MCF 10A (cell line): ENCODE measurements at regions not wholly inside any gene's neighbourhood (a gene's known extent, or its start where the extent isn't known, plus 50 kb on each side); places are given as distances from the start of the nearest gene placed in this dataset.

Experiments used
- BruUV-seq: library from RNA; stranded (reverse); fragments of 400-500 nt; replicated peaks from 2 replicates; lab custom pipeline; 2021; lab: Mats Ljungman, UMichigan
- CTCF ChIA-PET: fragments of 300-600 bp; sonication (Branson Sonifier 250); formaldehyde crosslinking; extraction: SDS; loops from one replicate; lab custom pipeline; 2021; ENCODE audit warnings: antibody characterized with exemption, inconsistent platforms; lab: Yijun Ruan, JAX
- POLR2A ChIA-PET: fragments of 300-600, 350-650 bp; sonication (Branson Sonifier 250); formaldehyde crosslinking; extraction: SDS; loops from one replicate; lab custom pipeline; 2020; ENCODE audit warnings: antibody characterized with exemption, inconsistent platforms; lab: Yijun Ruan, JAX
- DNase-seq: peaks from one replicate; pipeline ENCODE4 v3.0.0-alpha.2; 2018; ENCODE audit not compliant: unreplicated experiment
- H3K27ac Mint-ChIP-seq: one replicate; pipeline ENCODE4 v1.8.0; 2022; ENCODE audit warnings: mild to moderate bottlenecking, low read depth, mixed read lengths; ENCODE audit not compliant: unreplicated experiment
- H3K27me3 Mint-ChIP-seq: one replicate; pipeline ENCODE4 v1.8.0; 2022; ENCODE audit warnings: mixed read lengths; ENCODE audit not compliant: insufficient read depth, unreplicated experiment
- H3K36me3 Mint-ChIP-seq: one replicate; pipeline ENCODE4 v1.8.0; 2022; ENCODE audit warnings: mild to moderate bottlenecking, moderate library complexity, mixed read lengths; ENCODE audit not compliant: insufficient read depth, unreplicated experiment
- H3K4me1 Mint-ChIP-seq: one replicate; pipeline ENCODE4 v1.8.0; 2022; ENCODE audit warnings: mixed read lengths; ENCODE audit not compliant: insufficient read depth, unreplicated experiment
- H3K4me3 Mint-ChIP-seq: one replicate; pipeline ENCODE4 v1.8.0; 2022; ENCODE audit warnings: mild to moderate bottlenecking, moderate library complexity, mixed read lengths; ENCODE audit not compliant: unreplicated experiment
- H3K9me3 Mint-ChIP-seq: one replicate; pipeline ENCODE4 v1.8.0; 2022; ENCODE audit warnings: mixed read lengths; ENCODE audit not compliant: unreplicated experiment
- CTCF ChIP-seq: fragments of 200-600 bp; IDR thresholded peaks from one replicate; pipeline ENCODE4 v1.8.0; 2022; ENCODE audit warnings: antibody characterized with exemption, mild to moderate bottlenecking; ENCODE audit not compliant: unreplicated experiment
- intact Hi-C: fragments of 100-400 bp; cut with micrococcal nuclease; formaldehyde crosslinking; loops from 2 replicates; pipeline ENCODE4 v1.14.1; 2022

- Mint-ChIP-seq H3K9me3 (no peaks in the 10 kb centered on the region), H3K4me3 (no peak overlapping the region), H3K4me1 (no peaks in the 10 kb centered on the region), H3K27ac (no peak overlapping the region), H3K27me3 (peaks cover 11% of the 10 kb centered on the region), H3K36me3 (no peaks in the 10 kb centered on the region)
- POLR2A ChIA-PET = no interaction called here
- CTCF ChIA-PET = no interaction called here
- TF ChIP-seq CTCF = no peak
- BruUV-seq = no TSS peak
- intact Hi-C loops = no loop called here
- no peak for DNase-seq
Measured at GRCh38 chr1:5264476-5264875, 610.1 kb downstream of the AJAP1 start.

DNA sequence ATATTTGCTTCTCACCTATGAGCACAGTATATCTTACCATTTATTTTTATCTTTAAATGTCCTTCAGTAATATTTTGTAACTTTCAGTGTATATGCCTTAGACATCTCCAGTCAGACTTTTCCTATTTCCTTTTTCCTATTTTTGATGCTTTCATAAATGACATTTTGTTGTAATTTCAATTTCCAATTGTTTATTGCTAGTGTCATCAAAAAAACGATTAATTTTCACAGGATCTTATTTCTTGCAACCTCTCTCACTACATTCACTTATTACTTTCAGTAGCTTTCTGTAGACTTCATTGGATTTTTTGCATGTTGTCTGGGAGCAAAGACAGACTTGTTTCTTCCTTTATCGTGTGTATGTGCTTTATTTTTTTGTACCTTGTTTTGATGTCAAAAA lies 602.4 kb downstream of the AJAP1 start:
- H3K4me1 Mint-ChIP-seq = no peaks in the 10 kb centered on the region

GRCh38 chr1:5254975-5255374 lies 600.6 kb downstream of the AJAP1 start:
- BruUV-seq = no TSS peak
- no peak overlapping the region for H3K4me3 Mint-ChIP-seq

More for the DNA sequence above, 602.4 kb downstream of the AJAP1 start:
- no peak overlapping the region for H3K4me3 Mint-ChIP-seq
- no TSS peak for BruUV-seq
- H3K9me3 Mint-ChIP-seq = peaks cover 8% of the 10 kb centered on the region
- H3K27me3 Mint-ChIP-seq = no peaks in the 10 kb centered on the region
- CTCF ChIA-PET = interaction anchor here (1.3 kb wide), 1 partner anchor 9 kb away, joined by 3 read pairs; no protein-coding TSS in a partner anchor
- no peak for DNase-seq
- intact Hi-C loops = no loop called here
- no peak for TF ChIP-seq CTCF
- POLR2A ChIA-PET = no interaction called here
- no peak overlapping the region for H3K27ac Mint-ChIP-seq
- no peaks in the 10 kb centered on the region for H3K36me3 Mint-ChIP-seq

DNA sequence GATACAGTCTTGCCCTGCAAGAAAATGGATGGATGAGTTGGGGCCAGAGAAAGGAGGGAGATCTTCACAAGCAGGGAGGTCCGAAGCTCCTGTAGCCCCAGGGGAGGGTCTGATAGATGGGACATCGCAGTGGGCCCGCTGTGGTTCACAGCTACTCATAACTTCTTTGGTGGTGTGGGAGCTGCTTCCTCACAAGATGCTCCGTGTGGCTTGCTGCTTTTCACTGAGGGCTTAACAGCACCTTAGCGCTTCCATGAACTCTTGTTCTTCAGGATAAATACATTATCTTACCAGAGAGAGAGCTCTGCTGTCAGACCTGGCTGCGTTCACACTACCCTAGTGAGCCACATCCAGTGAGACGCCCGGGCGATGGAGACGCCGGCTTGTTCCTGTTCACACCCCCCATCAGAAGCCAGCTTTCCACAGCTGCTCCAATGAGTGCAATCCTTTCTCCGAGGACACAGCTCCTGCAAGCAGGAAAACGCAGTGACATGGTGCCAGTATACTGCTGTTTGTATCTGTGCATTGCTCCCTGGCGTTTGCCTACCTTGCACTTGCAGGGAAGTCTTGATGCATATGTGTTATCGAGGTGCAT lies 599.8 kb downstream of the AJAP1 start:
- Mint-ChIP-seq H3K27me3 (no peaks in the 10 kb centered on the region), H3K9me3 (peaks cover 8% of the 10 kb centered on the region), H3K36me3 (no peaks in the 10 kb centered on the region), H3K4me3 (no peak overlapping the region), H3K27ac (no peak overlapping the region), H3K4me1 (no peaks in the 10 kb centered on the region)
- ChIA-PET CTCF (no interaction called here), POLR2A (no interaction called here)
- BruUV-seq = no TSS peak
- TF ChIP-seq CTCF = no peak
- DNase-seq = no peak
- intact Hi-C loops = no loop called here

More at GRCh38 chr1:5254975-5255374, 600.6 kb downstream of the AJAP1 start:
- CTCF ChIA-PET = no interaction called here
- H3K36me3 Mint-ChIP-seq = no peaks in the 10 kb centered on the region
- H3K27me3 Mint-ChIP-seq = no peaks in the 10 kb centered on the region
- no peaks in the 10 kb centered on the region for H3K4me1 Mint-ChIP-seq
- intact Hi-C loops = no loop called here
- no peak overlapping the region for H3K27ac Mint-ChIP-seq
- peaks cover 8% of the 10 kb centered on the region for H3K9me3 Mint-ChIP-seq
- POLR2A ChIA-PET = no interaction called here
- no peak for DNase-seq
- TF ChIP-seq CTCF = no peak
